Sigmoid colon (tissue), 4 donors: ENCODE measurements at regions not wholly inside any gene's neighbourhood (a gene's known extent, or its start where the extent isn't known, plus 50 kb on each side); places are given as distances from the start of the nearest gene placed in this dataset.

Experiments used
- EP300 ChIP-seq, 4 donors: sonication (generic); formaldehyde crosslinking; IDR thresholded peaks; one replicate each; pipeline ENCODE4 v1.6.1; 2017; ENCODE audit warnings: antibody characterized with exemption in 4 of 4
- POLR2A ChIP-seq, 2 donors: fragments of 450-650 bp; IDR thresholded peaks; one replicate each; pipeline ENCODE4 v1.6.1; 2016; ENCODE audit warnings: antibody characterized with exemption in 2 of 2, mild to moderate bottlenecking in 2 of 2, moderate library complexity in 2 of 2
- POLR2AphosphoS5 ChIP-seq, 4 donors: sonication (generic); formaldehyde crosslinking; IDR thresholded peaks; one replicate each; pipeline ENCODE4 v1.6.1; 2017; ENCODE audit warnings: antibody characterized with exemption in 4 of 4
- TF ChIP-seq, protein P1 (sequence below), 4 experiments: fragments of 450-650 bp in 3 of 4; fragments of 200-600 bp in 1 of 4; IDR thresholded peaks; one replicate each; pipeline ENCODE4 v1.5.1; 2016 to 2019; ENCODE audit warnings: antibody characterized with exemption in 4 of 4, mild to moderate bottlenecking in 3 of 4, moderate library complexity in 2 of 4

- TF ChIP-seq, protein P1, sequence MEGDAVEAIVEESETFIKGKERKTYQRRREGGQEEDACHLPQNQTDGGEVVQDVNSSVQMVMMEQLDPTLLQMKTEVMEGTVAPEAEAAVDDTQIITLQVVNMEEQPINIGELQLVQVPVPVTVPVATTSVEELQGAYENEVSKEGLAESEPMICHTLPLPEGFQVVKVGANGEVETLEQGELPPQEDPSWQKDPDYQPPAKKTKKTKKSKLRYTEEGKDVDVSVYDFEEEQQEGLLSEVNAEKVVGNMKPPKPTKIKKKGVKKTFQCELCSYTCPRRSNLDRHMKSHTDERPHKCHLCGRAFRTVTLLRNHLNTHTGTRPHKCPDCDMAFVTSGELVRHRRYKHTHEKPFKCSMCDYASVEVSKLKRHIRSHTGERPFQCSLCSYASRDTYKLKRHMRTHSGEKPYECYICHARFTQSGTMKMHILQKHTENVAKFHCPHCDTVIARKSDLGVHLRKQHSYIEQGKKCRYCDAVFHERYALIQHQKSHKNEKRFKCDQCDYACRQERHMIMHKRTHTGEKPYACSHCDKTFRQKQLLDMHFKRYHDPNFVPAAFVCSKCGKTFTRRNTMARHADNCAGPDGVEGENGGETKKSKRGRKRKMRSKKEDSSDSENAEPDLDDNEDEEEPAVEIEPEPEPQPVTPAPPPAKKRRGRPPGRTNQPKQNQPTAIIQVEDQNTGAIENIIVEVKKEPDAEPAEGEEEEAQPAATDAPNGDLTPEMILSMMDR (IDR thresholded peaks at IDR 0.05) = no peak
- TF ChIP-seq POLR2A (IDR thresholded peaks at IDR 0.05) (no peak), EP300 (IDR thresholded peaks at IDR 0.05) (no peak), POLR2AphosphoS5 (IDR thresholded peaks at IDR 0.05) (no peak)
Observed at GRCh38 chr5:135645336-135646180, 66.8 kb upstream of the CXCL14 start.
